ENCODE measurements at regions not wholly inside any gene's neighbourhood (a gene's known extent, or its start where the extent isn't known, plus 50 kb on each side); places are given as distances from the start of the nearest gene placed in this dataset.

- TF ChIP-seq EP300 (IDR thresholded peaks at IDR 0.05; ENCODE audit: borderline replicate concordance) (no peak), YY1 (IDR thresholded peaks at IDR 0.05; ENCODE audit: low read depth) (no peak), MAX (IDR thresholded peaks at IDR 0.05) (no peak), RAD21 (IDR thresholded peaks at IDR 0.05; ENCODE audit: low read depth) (no peak), USF1 (IDR thresholded peaks at IDR 0.05) (no peak), TAF1 (IDR thresholded peaks at IDR 0.05; ENCODE audit: low read depth) (no peak), FOXM1 (IDR thresholded peaks at IDR 0.05; ENCODE audit: borderline replicate concordance, low read depth) (no peak), CEBPB (IDR thresholded peaks at IDR 0.05) (no peak), TCF12 (IDR thresholded peaks at IDR 0.05; ENCODE audit: low read depth) (no peak)
- TF ChIP-seq, protein P1, sequence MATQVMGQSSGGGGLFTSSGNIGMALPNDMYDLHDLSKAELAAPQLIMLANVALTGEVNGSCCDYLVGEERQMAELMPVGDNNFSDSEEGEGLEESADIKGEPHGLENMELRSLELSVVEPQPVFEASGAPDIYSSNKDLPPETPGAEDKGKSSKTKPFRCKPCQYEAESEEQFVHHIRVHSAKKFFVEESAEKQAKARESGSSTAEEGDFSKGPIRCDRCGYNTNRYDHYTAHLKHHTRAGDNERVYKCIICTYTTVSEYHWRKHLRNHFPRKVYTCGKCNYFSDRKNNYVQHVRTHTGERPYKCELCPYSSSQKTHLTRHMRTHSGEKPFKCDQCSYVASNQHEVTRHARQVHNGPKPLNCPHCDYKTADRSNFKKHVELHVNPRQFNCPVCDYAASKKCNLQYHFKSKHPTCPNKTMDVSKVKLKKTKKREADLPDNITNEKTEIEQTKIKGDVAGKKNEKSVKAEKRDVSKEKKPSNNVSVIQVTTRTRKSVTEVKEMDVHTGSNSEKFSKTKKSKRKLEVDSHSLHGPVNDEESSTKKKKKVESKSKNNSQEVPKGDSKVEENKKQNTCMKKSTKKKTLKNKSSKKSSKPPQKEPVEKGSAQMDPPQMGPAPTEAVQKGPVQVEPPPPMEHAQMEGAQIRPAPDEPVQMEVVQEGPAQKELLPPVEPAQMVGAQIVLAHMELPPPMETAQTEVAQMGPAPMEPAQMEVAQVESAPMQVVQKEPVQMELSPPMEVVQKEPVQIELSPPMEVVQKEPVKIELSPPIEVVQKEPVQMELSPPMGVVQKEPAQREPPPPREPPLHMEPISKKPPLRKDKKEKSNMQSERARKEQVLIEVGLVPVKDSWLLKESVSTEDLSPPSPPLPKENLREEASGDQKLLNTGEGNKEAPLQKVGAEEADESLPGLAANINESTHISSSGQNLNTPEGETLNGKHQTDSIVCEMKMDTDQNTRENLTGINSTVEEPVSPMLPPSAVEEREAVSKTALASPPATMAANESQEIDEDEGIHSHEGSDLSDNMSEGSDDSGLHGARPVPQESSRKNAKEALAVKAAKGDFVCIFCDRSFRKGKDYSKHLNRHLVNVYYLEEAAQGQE (IDR thresholded peaks at IDR 0.05; ENCODE audit: low read depth) = no peak
Measured at GRCh38 chr2:238580486-238580885, 153.8 kb downstream of the ASB1 start.

Measured in Ishikawa (cell line).